Trophoblast cell (in vitro differentiated cells and primary cell): ENCODE measurements at regions not wholly inside any gene's neighbourhood (a gene's known extent, or its start where the extent isn't known, plus 50 kb on each side); places are given as distances from the start of the nearest gene placed in this dataset.
"Not testable (repeated sequence)": the region's sequence is repeated elsewhere in the genome, so short reads cannot be mapped to it uniquely, and the experiment has no call there.

Source experiments
- DNase-seq, 2 donors: peaks; one replicate each; pipeline ENCODE4 v3.0.0-alpha.2; 2016
- H2AFZ ChIP-seq: 2 replicates; pipeline ENCODE4 v1.6.1; 2013; ENCODE audit warnings: low read length, moderate library complexity, mild to moderate bottlenecking; ENCODE audit not compliant: insufficient read depth, poor library complexity
- H2AK5ac ChIP-seq: 2 replicates; pipeline ENCODE4 v1.6.1; 2013; ENCODE audit warnings: mild to moderate bottlenecking, low read length
- H2BK120ac ChIP-seq: 2 replicates; pipeline ENCODE4 v1.6.1; 2013; ENCODE audit warnings: low read length, mild to moderate bottlenecking, moderate library complexity; ENCODE audit not compliant: insufficient read depth, poor library complexity
- H2BK12ac ChIP-seq: 2 replicates; pipeline ENCODE4 v1.6.1; 2013; ENCODE audit warnings: mild to moderate bottlenecking, low read length, moderate library complexity
- H2BK5ac ChIP-seq: 2 replicates; pipeline ENCODE4 v1.6.1; 2013; ENCODE audit warnings: low read length, low read depth, moderate library complexity, mild to moderate bottlenecking; ENCODE audit not compliant: poor library complexity
- H3K14ac ChIP-seq: 2 replicates; pipeline ENCODE4 v1.6.1; 2013; ENCODE audit warnings: mild to moderate bottlenecking, low read length
- H3K18ac ChIP-seq: 2 replicates; pipeline ENCODE4 v1.6.1; 2013; ENCODE audit warnings: mild to moderate bottlenecking, low read length
- H3K23ac ChIP-seq: 2 replicates; pipeline ENCODE4 v1.6.1; 2013; ENCODE audit warnings: low read length
- H3K27ac ChIP-seq: 2 replicates; pipeline ENCODE4 v1.5.1; 2013; ENCODE audit warnings: low read depth, mild to moderate bottlenecking, inconsistent platforms, low read length, moderate library complexity
- H3K27me3 ChIP-seq: 2 replicates; pipeline ENCODE4 v1.6.1; 2013; ENCODE audit warnings: inconsistent platforms, mild to moderate bottlenecking, low read length, moderate library complexity; ENCODE audit not compliant: insufficient read depth
- H3K36me3 ChIP-seq, 2 experiments: 1 replicate in 1 of 2; 2 replicates in 1 of 2; pipeline ENCODE4 v1.6.1; 2013; ENCODE audit warnings: low read length in 2 of 2, mild to moderate bottlenecking in 2 of 2, moderate library complexity in 1 of 2; ENCODE audit not compliant: insufficient read depth in 2 of 2, control insufficient read depth in 1 of 2
- H3K4ac ChIP-seq: 2 replicates; pipeline ENCODE4 v1.6.1; 2013; ENCODE audit warnings: low read depth, mild to moderate bottlenecking, low read length, moderate library complexity
- H3K4me1 ChIP-seq, 2 experiments: 1 replicate in 1 of 2; 2 replicates in 1 of 2; pipeline ENCODE4 v1.6.1; 2013; ENCODE audit warnings: low read length in 2 of 2, mild to moderate bottlenecking in 2 of 2, moderate library complexity in 1 of 2; ENCODE audit not compliant: insufficient read depth in 2 of 2, control insufficient read depth in 1 of 2
- H3K4me2 ChIP-seq: 2 replicates; pipeline ENCODE4 v1.6.1; 2013; ENCODE audit warnings: inconsistent platforms, mild to moderate bottlenecking, low read length, moderate library complexity
- H3K4me3 ChIP-seq: 2 replicates; pipeline ENCODE4 v1.5.1; 2013; ENCODE audit warnings: mild to moderate bottlenecking, low read depth, low read length, inconsistent platforms
- H3K79me1 ChIP-seq: one replicate; pipeline ENCODE4 v1.6.1; 2013; ENCODE audit warnings: low read length
- H3K79me2 ChIP-seq: 2 replicates; pipeline ENCODE4 v1.6.1; 2013; ENCODE audit warnings: low read length, mild to moderate bottlenecking; ENCODE audit not compliant: control insufficient read depth, insufficient read depth, poor library complexity
- H3K9ac ChIP-seq: 2 replicates; pipeline ENCODE4 v1.6.1; 2013; ENCODE audit warnings: mild to moderate bottlenecking, low read length
- H3K9me3 ChIP-seq: 2 replicates; pipeline ENCODE4 v1.6.1; 2013; ENCODE audit warnings: low read depth, mild to moderate bottlenecking, control low read depth, inconsistent platforms, low read length; ENCODE audit not compliant: insufficient read depth
- H4K12ac ChIP-seq: 2 replicates; pipeline ENCODE4 v1.6.1; 2013; ENCODE audit warnings: low read depth, mild to moderate bottlenecking, low read length, moderate library complexity
- H4K8ac ChIP-seq: 2 replicates; pipeline ENCODE4 v1.6.1; 2013; ENCODE audit warnings: low read depth, mild to moderate bottlenecking, low read length, moderate library complexity
- H4K91ac ChIP-seq: one replicate; pipeline ENCODE4 v1.6.1; 2013; ENCODE audit warnings: low read depth, mild to moderate bottlenecking, low read length, moderate library complexity
- WGBS: extraction: QIAGEN DNeasy Blood & Tissue Kit; methylation state at CpG from one replicate; pipeline ENCODE4 v1.1.7; 2013; ENCODE audit warnings: missing lambda C conversion rate; ENCODE audit not compliant: insufficient read length, insufficient coverage; ENCODE audit errors: extremely low coverage; 5-methylcytosine and 5-hydroxymethylcytosine counted together

GRCh38 chr7:68406480-68406879 lies 1191.8 kb upstream of the AUTS2 start:
- Histone ChIP-seq H3K27me3 (no peaks in the 10 kb centered on the region), H3K14ac (no peak overlapping the region), H4K91ac (no peak overlapping the region), H2AK5ac (no peak overlapping the region), H2BK5ac (no peak overlapping the region), H3K4me3 (no peak overlapping the region), H2BK12ac (no peak overlapping the region), H4K12ac (no peak overlapping the region), H3K4me2 (no peak overlapping the region), H3K27ac (no peak overlapping the region), H2AFZ (no peak overlapping the region), H3K79me2 (no peaks in the 10 kb centered on the region), H3K18ac (no peak overlapping the region), H3K4me1 (no peaks in the 10 kb centered on the region), H3K36me3 (no peaks in the 10 kb centered on the region), H4K8ac (no peak overlapping the region), H3K4ac (no peak overlapping the region), H3K79me1 (no peaks in the 10 kb centered on the region), H3K9ac (no peak overlapping the region), H2BK120ac (no peak overlapping the region), H3K23ac (no peak overlapping the region), H3K9me3 (peaks cover 2% of the 10 kb centered on the region)
- no peak for DNase-seq
- no CpG with 5 or more reads among the region's 4 CpGs for WGBS

GRCh38 chr7:68407460-68407859 lies 1190.8 kb upstream of the AUTS2 start:
- Histone ChIP-seq H3K18ac (no peak overlapping the region), H4K8ac (no peak overlapping the region), H2BK120ac (no peak overlapping the region), H3K4me1 (no peaks in the 10 kb centered on the region), H2AFZ (no peak overlapping the region), H2BK5ac (no peak overlapping the region), H3K27ac (no peak overlapping the region), H3K27me3 (no peaks in the 10 kb centered on the region), H2BK12ac (no peak overlapping the region), H3K79me2 (no peaks in the 10 kb centered on the region), H4K12ac (no peak overlapping the region), H3K23ac (no peak overlapping the region), H3K36me3 (no peaks in the 10 kb centered on the region), H2AK5ac (no peak overlapping the region), H3K14ac (no peak overlapping the region), H3K79me1 (no peaks in the 10 kb centered on the region), H3K4me2 (no peak overlapping the region), H3K9ac (no peak overlapping the region), H3K4me3 (no peak overlapping the region), H4K91ac (no peak overlapping the region), H3K4ac (no peak overlapping the region), H3K9me3 (peaks cover 2% of the 10 kb centered on the region)
- peak in 1 of 2 donors; percentile 30 for DNase-seq

- Histone ChIP-seq H2BK5ac (no peak overlapping the region), H3K27ac (no peak overlapping the region), H2BK12ac (no peak overlapping the region), H3K14ac (no peak overlapping the region), H3K4me1 (no peaks in the 10 kb centered on the region), H3K4ac (no peak overlapping the region), H2AFZ (no peak overlapping the region), H3K36me3 (no peaks in the 10 kb centered on the region), H3K27me3 (no peaks in the 10 kb centered on the region), H2BK120ac (no peak overlapping the region), H3K9me3 (peaks cover 2% of the 10 kb centered on the region), H3K4me3 (no peak overlapping the region), H3K18ac (no peak overlapping the region), H4K91ac (no peak overlapping the region), H4K12ac (no peak overlapping the region), H2AK5ac (no peak overlapping the region), H4K8ac (no peak overlapping the region), H3K79me2 (no peaks in the 10 kb centered on the region), H3K9ac (no peak overlapping the region), H3K79me1 (no peaks in the 10 kb centered on the region), H3K4me2 (no peak overlapping the region), H3K23ac (no peak overlapping the region)
- no peak for DNase-seq
- whole genome bisulfite sequencing, result no CpG with 5 or more reads among the region's 1 CpG
These were observed 1189.4 kb upstream of the AUTS2 start for GRCh38 chr7:68408873-68409272.

- Histone ChIP-seq H3K23ac (no peak overlapping the region), H2BK5ac (no peak overlapping the region), H3K14ac (no peak overlapping the region), H3K79me2 (no peaks in the 10 kb centered on the region), H4K8ac (no peak overlapping the region), H2AFZ (no peak overlapping the region), H3K18ac (no peak overlapping the region), H3K4me3 (no peak overlapping the region), H3K27me3 (no peaks in the 10 kb centered on the region), H3K36me3 (no peaks in the 10 kb centered on the region), H3K27ac (no peak overlapping the region), H2BK120ac (no peak overlapping the region), H4K12ac (no peak overlapping the region), H3K4ac (no peak overlapping the region), H2AK5ac (no peak overlapping the region), H4K91ac (no peak overlapping the region), H3K4me2 (no peak overlapping the region), H3K79me1 (no peaks in the 10 kb centered on the region), H3K9ac (no peak overlapping the region), H2BK12ac (no peak overlapping the region), H3K4me1 (no peaks in the 10 kb centered on the region), H3K9me3 (peaks cover under 1% of the 10 kb centered on the region)
- DNase-seq, result no peak
These were observed 1188.4 kb upstream of the AUTS2 start for GRCh38 chr7:68409851-68410250.

- not testable (repeated sequence) for H4K12ac ChIP-seq, H4K91ac ChIP-seq, H3K9ac ChIP-seq, H3K14ac ChIP-seq, H2AFZ ChIP-seq, H3K4ac ChIP-seq, H3K27me3 ChIP-seq, H3K36me3 ChIP-seq, H2BK120ac ChIP-seq, H3K18ac ChIP-seq, H3K4me2 ChIP-seq, H2AK5ac ChIP-seq, H3K27ac ChIP-seq, H3K79me2 ChIP-seq, H3K4me3 ChIP-seq, DNase-seq, H2BK12ac ChIP-seq, H3K23ac ChIP-seq, H3K79me1 ChIP-seq, H4K8ac ChIP-seq, H3K9me3 ChIP-seq, H2BK5ac ChIP-seq, H3K4me1 ChIP-seq
- WGBS, result no CpG with 5 or more reads among the region's 11 CpGs
These were observed 1187.6 kb upstream of the AUTS2 start for GRCh38 chr7:68410693-68411092.
